ENCODE measurements at regions not wholly inside any gene's neighbourhood (a gene's known extent, or its start where the extent isn't known, plus 50 kb on each side); places are given as distances from the start of the nearest gene placed in this dataset.
"Not testable (repeated sequence)": the region's sequence is repeated elsewhere in the genome, so short reads cannot be mapped to it uniquely, and the experiment has no call there.

- no peak for DNase-seq
Observed at GRCh38 chr5:15009420-15009819, 137.8 kb upstream of the ANKH start.

- no peak for DNase-seq
Observed at GRCh38 chr5:15008921-15009320, 137.3 kb upstream of the ANKH start.

GRCh38 chr5:15008476-15008875, 136.9 kb upstream of the ANKH start:
- peak; percentile 45 for DNase-seq

- DNase-seq = no peak
Observed at GRCh38 chr5:15007646-15008045, 136.1 kb upstream of the ANKH start.

- no peak for DNase-seq
Observed at GRCh38 chr5:15004506-15004905, 132.9 kb upstream of the ANKH start.

- DNase-seq = peak; percentile 62
Observed at GRCh38 chr5:15003511-15003920, 131.9 kb upstream of the ANKH start.

GRCh38 chr5:15002791-15003190, 131.2 kb upstream of the ANKH start:
- no peak for DNase-seq

- no peak for DNase-seq
Observed at GRCh38 chr5:15002173-15002572, 130.6 kb upstream of the ANKH start.

GRCh38 chr5:15001517-15001916, 129.9 kb upstream of the ANKH start:
- DNase-seq = no peak

GRCh38 chr5:14998491-14998890, 126.9 kb upstream of the ANKH start:
- no peak for DNase-seq

- no peak for DNase-seq
Observed at GRCh38 chr5:14996997-14997396, 125.4 kb upstream of the ANKH start.

GRCh38 chr5:14995229-14995628, 123.7 kb upstream of the ANKH start:
- DNase-seq = no peak

- not testable (repeated sequence) for DNase-seq
Observed at GRCh38 chr5:14993459-14994133, 122.0 kb upstream of the ANKH start.

GRCh38 chr5:14992751-14993458, 121.3 kb upstream of the ANKH start:
- not testable (repeated sequence) for DNase-seq

- no peak for DNase-seq
Observed at GRCh38 chr5:14988223-14988622, 116.6 kb upstream of the ANKH start.

GRCh38 chr5:14986413-14986812, 114.8 kb upstream of the ANKH start:
- DNase-seq = no peak

- no peak for DNase-seq
Observed at GRCh38 chr5:14983666-14984441, 112.3 kb upstream of the ANKH start.

- DNase-seq = no peak
Observed at GRCh38 chr5:14980698-14981097, 109.1 kb upstream of the ANKH start.

- DNase-seq = no peak
Observed at GRCh38 chr5:14977058-14977685, 105.6 kb upstream of the ANKH start.

GRCh38 chr5:14976486-14976885, 104.9 kb upstream of the ANKH start:
- DNase-seq = no peak

GRCh38 chr5:14971873-14972272, 100.3 kb upstream of the ANKH start:
- DNase-seq = no peak

GRCh38 chr5:14968796-14969195, 97.2 kb upstream of the ANKH start:
- DNase-seq = no peak

GRCh38 chr5:14967166-14967565, 95.6 kb upstream of the ANKH start:
- DNase-seq = no peak
